AG04450 (cell line): ENCODE measurements at regions not wholly inside any gene's neighbourhood (a gene's known extent, or its start where the extent isn't known, plus 50 kb on each side); places are given as distances from the start of the nearest gene placed in this dataset.

Experiments used
- CTCF ChIA-PET: fragments of 300-600, 350-600 bp; formaldehyde crosslinking; extraction: SDS; loops from one replicate; lab custom pipeline; 2022; ENCODE audit warnings: antibody characterized with exemption, inconsistent platforms; lab: Charles Lee
- POLR2A ChIA-PET: fragments of 350-600 bp; formaldehyde crosslinking; extraction: SDS; loops from one replicate; lab custom pipeline; 2021; ENCODE audit warnings: antibody characterized with exemption, inconsistent platforms; lab: Yijun Ruan, JAX
- DNase-seq: peaks from one replicate; pipeline ENCODE4 v3.0.0-alpha.2; 2011; ENCODE audit warnings: low read depth, low spot score
- H3K27ac ChIP-seq: one replicate; pipeline ENCODE4 v1.5.1; 2012; ENCODE audit warnings: low read depth, low read length, control low read depth
- H3K27me3 ChIP-seq: one replicate; pipeline ENCODE4 v1.6.0; 2012; ENCODE audit warnings: low read length; ENCODE audit not compliant: control insufficient read depth, insufficient read depth
- H3K4me3 ChIP-seq: 2 replicates; pipeline ENCODE4 v1.5.1; 2011; ENCODE audit warnings: mild to moderate bottlenecking, low read depth, low read length, control low read depth
- H3K9me3 ChIP-seq: 2 replicates; pipeline ENCODE4 v1.5.1; 2012; ENCODE audit warnings: low read length; ENCODE audit not compliant: control insufficient read depth, insufficient read depth
- TF ChIP-seq, protein P1 (sequence below): IDR thresholded peaks from 2 replicates; pipeline ENCODE4 v1.5.1; 2011; ENCODE audit warnings: low read depth, low read length, control low read depth, inconsistent platforms

DNA sequence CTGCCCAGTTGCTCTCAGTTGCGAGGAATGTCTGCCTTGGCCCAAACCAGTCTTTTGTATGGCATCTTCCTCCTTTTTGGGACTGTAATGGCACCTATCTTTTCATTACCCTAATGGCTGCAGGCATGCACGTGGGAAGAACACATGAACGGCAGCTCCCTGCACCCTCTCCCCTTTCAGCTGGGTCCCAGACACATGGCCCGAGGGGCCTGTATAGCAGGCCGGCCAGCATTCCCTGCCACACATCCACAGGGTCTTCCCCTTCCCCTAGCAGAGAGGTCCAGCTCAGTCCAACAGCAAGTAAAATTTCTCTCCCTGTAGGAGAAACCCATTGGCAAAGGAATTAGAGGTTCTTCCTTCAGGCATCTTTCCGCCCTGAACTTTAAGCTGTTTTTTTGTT, 829.1 kb upstream of the AGA start:
- POLR2A ChIA-PET: no interaction called here
- H3K27me3 ChIP-seq: no peaks in the 10 kb centered on the region
- no peak for DNase-seq
- no peak overlapping the region for H3K4me3 ChIP-seq
- CTCF ChIA-PET: no interaction called here
- no peak overlapping the region for H3K27ac ChIP-seq
- TF ChIP-seq, protein P1, sequence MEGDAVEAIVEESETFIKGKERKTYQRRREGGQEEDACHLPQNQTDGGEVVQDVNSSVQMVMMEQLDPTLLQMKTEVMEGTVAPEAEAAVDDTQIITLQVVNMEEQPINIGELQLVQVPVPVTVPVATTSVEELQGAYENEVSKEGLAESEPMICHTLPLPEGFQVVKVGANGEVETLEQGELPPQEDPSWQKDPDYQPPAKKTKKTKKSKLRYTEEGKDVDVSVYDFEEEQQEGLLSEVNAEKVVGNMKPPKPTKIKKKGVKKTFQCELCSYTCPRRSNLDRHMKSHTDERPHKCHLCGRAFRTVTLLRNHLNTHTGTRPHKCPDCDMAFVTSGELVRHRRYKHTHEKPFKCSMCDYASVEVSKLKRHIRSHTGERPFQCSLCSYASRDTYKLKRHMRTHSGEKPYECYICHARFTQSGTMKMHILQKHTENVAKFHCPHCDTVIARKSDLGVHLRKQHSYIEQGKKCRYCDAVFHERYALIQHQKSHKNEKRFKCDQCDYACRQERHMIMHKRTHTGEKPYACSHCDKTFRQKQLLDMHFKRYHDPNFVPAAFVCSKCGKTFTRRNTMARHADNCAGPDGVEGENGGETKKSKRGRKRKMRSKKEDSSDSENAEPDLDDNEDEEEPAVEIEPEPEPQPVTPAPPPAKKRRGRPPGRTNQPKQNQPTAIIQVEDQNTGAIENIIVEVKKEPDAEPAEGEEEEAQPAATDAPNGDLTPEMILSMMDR: no peak
- no peaks in the 10 kb centered on the region for H3K9me3 ChIP-seq

DNA sequence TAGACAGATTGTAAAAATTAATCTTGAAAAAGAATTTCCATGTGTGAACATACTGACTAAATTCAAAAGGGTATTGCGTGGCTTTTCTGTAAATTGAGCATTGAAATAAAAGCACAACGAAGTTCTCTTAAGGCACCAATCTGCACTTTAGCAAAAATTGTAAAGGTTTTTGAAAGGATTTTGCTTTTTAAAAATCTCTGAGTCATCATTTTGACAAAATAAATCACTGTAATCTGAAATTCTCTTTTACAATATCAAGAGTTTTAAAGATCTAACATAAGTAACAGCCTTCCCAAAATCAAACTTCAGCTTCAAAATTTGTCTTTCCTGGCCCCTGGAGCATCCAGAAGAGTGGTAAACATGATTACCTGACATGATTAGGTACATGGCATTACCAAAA, 830.9 kb upstream of the AGA start:
- DNase-seq: no peak
- no peaks in the 10 kb centered on the region for H3K27me3 ChIP-seq
- CTCF ChIA-PET: no interaction called here

DNA sequence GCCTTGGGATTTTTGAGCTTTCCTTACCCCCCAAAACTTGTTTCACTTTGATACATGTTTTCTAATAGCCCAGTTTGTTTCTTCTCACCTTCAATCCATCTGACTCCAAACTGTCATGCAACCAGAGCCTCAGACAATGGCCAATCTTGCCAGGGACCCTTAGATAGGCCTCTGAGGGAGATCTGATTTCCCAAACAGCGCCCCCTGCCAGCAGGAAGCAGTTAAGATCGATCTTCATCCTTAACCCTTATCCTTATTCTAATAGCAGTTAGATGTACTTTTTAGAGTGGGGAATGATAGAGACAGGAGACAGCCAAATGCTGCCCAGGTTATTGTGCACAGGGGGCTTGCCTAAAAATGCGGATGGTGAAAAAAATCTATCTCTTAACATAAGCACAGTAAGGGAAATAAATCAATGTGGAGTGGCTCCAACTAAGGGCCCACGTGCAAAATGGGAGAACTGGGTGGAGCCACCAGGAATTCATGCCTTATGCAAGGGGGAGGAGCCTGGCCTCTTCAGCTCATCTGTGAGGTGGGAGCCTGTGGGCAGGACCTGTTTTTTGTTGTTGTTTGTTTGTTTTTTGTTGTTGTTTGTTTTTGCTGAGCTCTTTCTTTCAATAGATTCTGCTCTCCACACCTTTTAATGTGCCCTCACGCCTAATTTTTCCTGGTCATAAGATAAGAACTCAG, 833.6 kb upstream of the AGA start:
- TF ChIP-seq, protein P1: no peak
- Histone ChIP-seq H3K27me3 (no peaks in the 10 kb centered on the region), H3K9me3 (no peaks in the 10 kb centered on the region), H3K4me3 (no peak overlapping the region), H3K27ac (no peak overlapping the region)
- CTCF ChIA-PET: no interaction called here
- POLR2A ChIA-PET: no interaction called here
- DNase-seq: no peak

More for the DNA sequence above, 830.9 kb upstream of the AGA start:
- POLR2A ChIA-PET: no interaction called here
- no peak overlapping the region for H3K27ac ChIP-seq
- H3K9me3 ChIP-seq: no peaks in the 10 kb centered on the region
- TF ChIP-seq, protein P1: no peak
- H3K4me3 ChIP-seq: no peak overlapping the region

DNA sequence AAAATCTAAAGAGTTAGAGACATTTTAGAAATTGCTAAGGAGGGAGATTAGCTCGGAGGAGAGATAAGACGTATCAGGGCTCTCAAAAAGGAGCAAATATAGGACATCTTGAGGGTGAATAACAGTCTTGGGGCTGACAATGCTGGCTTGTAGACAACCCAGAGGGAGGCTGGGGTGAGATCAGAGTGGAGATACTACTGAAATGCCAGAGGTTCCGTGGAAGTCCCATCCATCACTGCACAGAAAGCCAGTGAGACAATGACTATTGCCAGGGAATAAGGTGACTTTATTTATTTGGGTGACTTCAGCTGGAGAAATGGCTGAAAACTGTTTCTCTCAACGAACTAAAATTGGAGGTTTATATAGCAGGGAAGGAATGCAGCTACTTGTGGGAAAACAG, 838.1 kb upstream of the AGA start:
- CTCF ChIA-PET: no interaction called here
- POLR2A ChIA-PET: no interaction called here
- DNase-seq: no peak

DNA sequence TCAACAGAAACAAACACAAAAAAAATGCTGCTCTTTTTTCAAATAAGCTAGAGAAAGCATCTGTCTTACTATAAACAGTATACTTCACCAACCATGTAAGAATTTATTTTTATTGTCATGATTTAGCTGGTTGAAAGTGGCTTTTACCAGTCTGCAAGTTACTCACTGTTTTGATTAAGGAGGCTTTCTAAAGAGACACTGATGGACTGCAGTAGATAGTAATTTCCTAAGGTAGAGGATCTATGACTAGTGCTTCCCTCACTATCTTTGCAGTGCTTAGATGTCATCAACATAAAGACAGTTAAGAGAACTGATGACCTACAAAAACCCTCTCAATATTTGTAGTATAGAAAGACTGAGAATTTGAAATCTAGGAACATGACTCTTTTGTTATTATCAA, 846.2 kb upstream of the AGA start:
- POLR2A ChIA-PET: no interaction called here
- CTCF ChIA-PET: no interaction called here
- Histone ChIP-seq H3K27ac (no peak overlapping the region), H3K27me3 (no peaks in the 10 kb centered on the region), H3K4me3 (no peak overlapping the region), H3K9me3 (no peaks in the 10 kb centered on the region)
- DNase-seq: no peak
- TF ChIP-seq, protein P1: no peak

More for the DNA sequence above, 838.1 kb upstream of the AGA start:
- Histone ChIP-seq H3K27me3 (no peaks in the 10 kb centered on the region), H3K27ac (no peak overlapping the region), H3K4me3 (no peak overlapping the region), H3K9me3 (no peaks in the 10 kb centered on the region)
- TF ChIP-seq, protein P1: no peak
